Activated CD4-positive, alpha-beta T cell treated with anti-CD3 and anti-CD28 coated beads, Interleukin-2, amount 10 ng/mL, durations not matched to agents 24 days and 14 days (primary cell): ENCODE measurements at regions not wholly inside any gene's neighbourhood (a gene's known extent, or its start where the extent isn't known, plus 50 kb on each side); places are given as distances from the start of the nearest gene placed in this dataset.

Experiments
- DNase-seq: peaks from one replicate; pipeline ENCODE4 v3.0.0; 2022
- H3K27ac Mint-ChIP-seq: one replicate; pipeline ENCODE4 v1.8.0; 2022; ENCODE audit warnings: mild to moderate bottlenecking, mixed read lengths
- H3K27me3 Mint-ChIP-seq: one replicate; pipeline ENCODE4 v1.8.0; 2022; ENCODE audit warnings: mixed read lengths
- H3K36me3 Mint-ChIP-seq: one replicate; pipeline ENCODE4 v1.8.0; 2022; ENCODE audit warnings: low read depth, mild to moderate bottlenecking, mixed read lengths
- H3K4me1 Mint-ChIP-seq: one replicate; pipeline ENCODE4 v1.8.0; 2021; ENCODE audit warnings: mixed read lengths
- H3K4me3 Mint-ChIP-seq: one replicate; pipeline ENCODE4 v1.8.0; 2022; ENCODE audit warnings: mild to moderate bottlenecking, moderate library complexity, mixed read lengths
- H3K9me3 Mint-ChIP-seq: one replicate; pipeline ENCODE4 v1.8.0; 2021; ENCODE audit warnings: mixed read lengths
- intact Hi-C: fragments of 100-400 bp; cut with micrococcal nuclease; formaldehyde crosslinking; loops from one replicate; pipeline ENCODE4 v1.15.1; 2023

GRCh38 chr2:57806449-57806968 lies 240.1 kb upstream of the VRK2 start:
- no peaks in the 10 kb centered on the region for H3K36me3 Mint-ChIP-seq
- H3K27me3 Mint-ChIP-seq = no peaks in the 10 kb centered on the region
- intact Hi-C loops = no loop called here

GRCh38 chr2:57809230-57809629 lies 237.4 kb upstream of the VRK2 start:
- Mint-ChIP-seq H3K4me1 (no peaks in the 10 kb centered on the region), H3K27me3 (no peaks in the 10 kb centered on the region), H3K36me3 (no peaks in the 10 kb centered on the region), H3K27ac (no peak overlapping the region), H3K9me3 (no peaks in the 10 kb centered on the region), H3K4me3 (no peak overlapping the region)
- DNase-seq = no peak
- intact Hi-C loops = no loop called here

More at GRCh38 chr2:57806449-57806968, 240.1 kb upstream of the VRK2 start:
- no peaks in the 10 kb centered on the region for H3K9me3 Mint-ChIP-seq
- H3K4me1 Mint-ChIP-seq = no peaks in the 10 kb centered on the region
- DNase-seq = no peak
- H3K4me3 Mint-ChIP-seq = no peak overlapping the region
- H3K27ac Mint-ChIP-seq = no peak overlapping the region

GRCh38 chr2:57821088-57821487 lies 225.5 kb upstream of the VRK2 start:
- Mint-ChIP-seq H3K27me3 (no peaks in the 10 kb centered on the region), H3K4me3 (no peak overlapping the region), H3K27ac (no peak overlapping the region), H3K9me3 (no peaks in the 10 kb centered on the region), H3K4me1 (no peaks in the 10 kb centered on the region), H3K36me3 (no peaks in the 10 kb centered on the region)
- intact Hi-C loops = no loop called here
- DNase-seq = no peak

GRCh38 chr2:57828221-57828620 lies 218.4 kb upstream of the VRK2 start:
- no peak overlapping the region for H3K4me3 Mint-ChIP-seq
- no peaks in the 10 kb centered on the region for H3K27me3 Mint-ChIP-seq
- H3K27ac Mint-ChIP-seq = no peak overlapping the region
- no peaks in the 10 kb centered on the region for H3K36me3 Mint-ChIP-seq
- no peak for DNase-seq
- peaks cover 15% of the 10 kb centered on the region for H3K9me3 Mint-ChIP-seq
- intact Hi-C loops = no loop called here
- H3K4me1 Mint-ChIP-seq = no peaks in the 10 kb centered on the region

- H3K36me3 Mint-ChIP-seq = no peaks in the 10 kb centered on the region
- intact Hi-C loops = no loop called here
- no peaks in the 10 kb centered on the region for H3K27me3 Mint-ChIP-seq
- no peaks in the 10 kb centered on the region for H3K4me1 Mint-ChIP-seq
- no peak overlapping the region for H3K27ac Mint-ChIP-seq
- H3K4me3 Mint-ChIP-seq = no peak overlapping the region
- peaks cover 8% of the 10 kb centered on the region for H3K9me3 Mint-ChIP-seq
- DNase-seq = no peak
Measured at GRCh38 chr2:57834666-57835065, 211.9 kb upstream of the VRK2 start.

- no peak for DNase-seq
- H3K4me3 Mint-ChIP-seq = no peak overlapping the region
- intact Hi-C loops = no loop called here
- no peaks in the 10 kb centered on the region for H3K4me1 Mint-ChIP-seq
- no peaks in the 10 kb centered on the region for H3K36me3 Mint-ChIP-seq
- no peaks in the 10 kb centered on the region for H3K27me3 Mint-ChIP-seq
- no peaks in the 10 kb centered on the region for H3K9me3 Mint-ChIP-seq
- no peak overlapping the region for H3K27ac Mint-ChIP-seq
Measured at GRCh38 chr2:57842531-57842930, 204.1 kb upstream of the VRK2 start.

- H3K4me3 Mint-ChIP-seq = no peak overlapping the region
- no peaks in the 10 kb centered on the region for H3K4me1 Mint-ChIP-seq
- DNase-seq = no peak
- H3K27ac Mint-ChIP-seq = no peak overlapping the region
- intact Hi-C loops = no loop called here
- no peaks in the 10 kb centered on the region for H3K27me3 Mint-ChIP-seq
- no peaks in the 10 kb centered on the region for H3K36me3 Mint-ChIP-seq
- H3K9me3 Mint-ChIP-seq = no peaks in the 10 kb centered on the region
Measured at GRCh38 chr2:57843158-57843557, 203.4 kb upstream of the VRK2 start.

GRCh38 chr2:57848723-57849122 lies 197.9 kb upstream of the VRK2 start:
- no peaks in the 10 kb centered on the region for H3K9me3 Mint-ChIP-seq
- no peaks in the 10 kb centered on the region for H3K36me3 Mint-ChIP-seq
- DNase-seq = no peak
- no peak overlapping the region for H3K27ac Mint-ChIP-seq
- H3K27me3 Mint-ChIP-seq = no peaks in the 10 kb centered on the region
- intact Hi-C loops = no loop called here
- H3K4me3 Mint-ChIP-seq = no peak overlapping the region
- no peaks in the 10 kb centered on the region for H3K4me1 Mint-ChIP-seq

- no peaks in the 10 kb centered on the region for H3K4me1 Mint-ChIP-seq
- H3K36me3 Mint-ChIP-seq = no peaks in the 10 kb centered on the region
- H3K4me3 Mint-ChIP-seq = no peak overlapping the region
- H3K27ac Mint-ChIP-seq = no peak overlapping the region
- no peaks in the 10 kb centered on the region for H3K27me3 Mint-ChIP-seq
- H3K9me3 Mint-ChIP-seq = no peaks in the 10 kb centered on the region
- DNase-seq = no peak
- intact Hi-C loops = no loop called here
Measured at GRCh38 chr2:57849843-57850242, 196.8 kb upstream of the VRK2 start.

GRCh38 chr2:57850415-57851130 lies 196.0 kb upstream of the VRK2 start:
- Mint-ChIP-seq H3K36me3 (no peaks in the 10 kb centered on the region), H3K27me3 (no peaks in the 10 kb centered on the region), H3K9me3 (no peaks in the 10 kb centered on the region), H3K27ac (no peak overlapping the region), H3K4me1 (no peaks in the 10 kb centered on the region), H3K4me3 (no peak overlapping the region)
- no peak for DNase-seq
- intact Hi-C loops = no loop called here

GRCh38 chr2:57855212-57855611 lies 191.4 kb upstream of the VRK2 start:
- no peaks in the 10 kb centered on the region for H3K9me3 Mint-ChIP-seq
- intact Hi-C loops = no loop called here
- H3K36me3 Mint-ChIP-seq = no peaks in the 10 kb centered on the region
- no peaks in the 10 kb centered on the region for H3K4me1 Mint-ChIP-seq
- H3K27ac Mint-ChIP-seq = no peak overlapping the region
- no peak overlapping the region for H3K4me3 Mint-ChIP-seq
- no peaks in the 10 kb centered on the region for H3K27me3 Mint-ChIP-seq
- DNase-seq = no peak

- no peaks in the 10 kb centered on the region for H3K9me3 Mint-ChIP-seq
- intact Hi-C loops = no loop called here
- H3K27me3 Mint-ChIP-seq = no peaks in the 10 kb centered on the region
- no peaks in the 10 kb centered on the region for H3K4me1 Mint-ChIP-seq
- H3K27ac Mint-ChIP-seq = no peak overlapping the region
- H3K36me3 Mint-ChIP-seq = no peaks in the 10 kb centered on the region
- no peak for DNase-seq
- H3K4me3 Mint-ChIP-seq = no peak overlapping the region
Measured at GRCh38 chr2:57859755-57860154, 186.9 kb upstream of the VRK2 start.

GRCh38 chr2:57862153-57862552 lies 184.5 kb upstream of the VRK2 start:
- Mint-ChIP-seq H3K36me3 (no peaks in the 10 kb centered on the region), H3K9me3 (no peaks in the 10 kb centered on the region), H3K4me1 (no peaks in the 10 kb centered on the region), H3K27me3 (no peaks in the 10 kb centered on the region), H3K4me3 (no peak overlapping the region), H3K27ac (no peak overlapping the region)
- DNase-seq = no peak
- intact Hi-C loops = no loop called here

- Mint-ChIP-seq H3K9me3 (no peaks in the 10 kb centered on the region), H3K4me3 (no peak overlapping the region), H3K36me3 (no peaks in the 10 kb centered on the region), H3K27ac (no peak overlapping the region), H3K4me1 (no peaks in the 10 kb centered on the region), H3K27me3 (no peaks in the 10 kb centered on the region)
- intact Hi-C loops = no loop called here
- no peak for DNase-seq
Measured at GRCh38 chr2:57862727-57863126, 183.9 kb upstream of the VRK2 start.

- Mint-ChIP-seq H3K9me3 (no peaks in the 10 kb centered on the region), H3K4me3 (no peak overlapping the region), H3K27ac (no peak overlapping the region), H3K27me3 (no peaks in the 10 kb centered on the region), H3K36me3 (no peaks in the 10 kb centered on the region), H3K4me1 (no peaks in the 10 kb centered on the region)
- DNase-seq = no peak
- intact Hi-C loops = no loop called here
Measured at GRCh38 chr2:57864926-57865325, 181.7 kb upstream of the VRK2 start.
